ENCODE measurements at regions not wholly inside any gene's neighbourhood (a gene's known extent, or its start where the extent isn't known, plus 50 kb on each side); places are given as distances from the start of the nearest gene placed in this dataset.

DNA sequence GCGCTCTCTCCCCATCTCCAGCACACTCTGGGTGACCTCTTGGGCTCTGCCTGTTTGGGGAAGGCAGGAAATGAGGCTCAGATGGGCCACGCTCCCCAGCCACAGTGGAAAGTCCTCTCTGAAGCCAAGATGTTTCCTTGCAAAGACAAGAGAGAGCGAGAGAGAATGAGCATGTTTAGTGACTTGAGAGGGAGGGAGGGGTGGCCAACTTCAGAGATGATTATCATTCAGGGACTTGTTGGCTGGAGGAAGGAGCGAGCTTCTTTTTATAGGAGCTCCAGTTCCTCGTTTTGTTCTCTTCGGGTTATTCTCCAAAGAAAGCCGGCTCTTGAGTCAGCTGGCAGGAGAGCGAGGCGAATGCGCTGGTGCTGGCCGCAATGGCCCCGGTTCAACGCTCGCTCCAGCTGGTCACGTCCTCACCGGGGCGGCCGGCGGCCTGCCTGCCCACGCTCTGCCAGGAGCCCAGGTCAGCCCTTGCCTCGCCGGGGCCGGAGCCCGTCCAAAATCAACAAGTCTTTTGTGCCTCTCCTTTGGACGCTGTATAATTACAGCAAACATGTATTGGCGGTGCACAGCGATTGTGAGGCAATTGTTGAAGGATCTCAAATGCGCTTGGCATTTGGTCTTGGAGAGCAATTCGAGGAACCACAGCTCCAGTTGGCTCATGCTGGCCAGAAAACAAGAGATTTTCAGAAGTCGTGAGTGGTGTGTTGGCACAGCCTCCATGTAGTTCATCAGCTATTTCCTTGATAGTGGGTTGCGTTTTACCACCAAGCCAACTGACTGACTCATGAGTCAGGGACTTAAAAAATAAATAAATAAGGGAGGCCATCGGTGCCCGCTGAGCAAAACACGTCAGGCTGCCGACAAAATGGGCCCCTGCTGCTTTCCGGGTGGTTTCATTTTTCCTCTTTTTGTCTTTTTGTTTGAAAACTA, 288.6 kb downstream of the UACA start:
- in situ Hi-C loops (cut with MboI): loop anchor here (25.0 kb wide), 1 partner anchor 737 kb away; no protein-coding TSS in a partner anchor
- no TSS peak for BruUV-seq (replicated peaks)
- Histone ChIP-seq H3K9me1 (ENCODE audit: control insufficient read depth, insufficient read depth, low read length) (no peaks in the 10 kb centered on the region), H2AFZ (ENCODE audit: low read depth, low read length) (no peak overlapping the region), H3K27me3 (ENCODE audit: control insufficient read depth in 2 of 2, insufficient read depth in 2 of 2, low read length in 2 of 2) (peaks cover 30 to 70% of the 10 kb centered on the region in 2 experiments), H4K20me1 (replicated peaks; ENCODE audit: control insufficient read depth, insufficient read depth, low read length) (no peaks in the 10 kb centered on the region), H3K4me3 (no peak overlapping the region), H3K9me3 (replicated peaks; ENCODE audit: control insufficient read depth, insufficient read depth, low read depth, low read length) (no peaks in the 10 kb centered on the region), H3K79me2 (ENCODE audit: control insufficient read depth, insufficient read depth, low read length) (no peaks in the 10 kb centered on the region), H3K36me3 (ENCODE audit: control insufficient read depth, insufficient read depth, low read length) (no peaks in the 10 kb centered on the region), H3K9ac (ENCODE audit: insufficient read depth in 1 of 2, low read depth in 2 of 2, low read length in 2 of 2) (no peak overlapping the region), H3K4me2 (ENCODE audit: insufficient read depth, low read length) (no peak overlapping the region), H3K4me1 (replicated peaks in 1 of 2; ENCODE audit: control insufficient read depth in 2 of 2, insufficient read depth in 2 of 2, low read length in 2 of 2) (peaks cover 0 to 12% of the 10 kb centered on the region in 2 experiments; a peak in 3 of 5 replicates), H3K27ac (ENCODE audit: extremely low read depth, low read depth, low read length) (no peak overlapping the region)
- 12% methylated on average over 32 of the region's 36 CpGs for WGBS (ENCODE audit: insufficient coverage, low coverage, missing lambda C conversion rate)
- FAIRE-seq (no peak), ATAC-seq (no peak), DNase-seq (ENCODE audit: extremely low read depth in 1 of 4, low spot score in 3 of 4) (no peak)
- intact Hi-C loops (cut with micrococcal nuclease): no loop called here
- ChIA-PET POLR2A (interaction anchor here (0.8 to 1.8 kb wide), 3 partner anchors 8 to 368 kb away, joined by 3 to 6 read pairs (median 4); no protein-coding TSS in a partner anchor), CTCF (ENCODE audit: low intra/inter-chr PET ratio) (no interaction called here)
- TF ChIP-seq ZBTB7A (IDR thresholded peaks at IDR 0.05; ENCODE audit: borderline replicate concordance, control insufficient read depth, low read depth, low read length) (no peak), ZKSCAN3 (CRISPR knock-in tag; IDR thresholded peaks at IDR 0.05) (no peak), ZNF699 (CRISPR knock-in tag; IDR thresholded peaks at IDR 0.05; ENCODE audit: insufficient replicate concordance) (no peak), STAT5B (CRISPR knock-in tag; IDR thresholded peaks at IDR 0.05) (no peak), ZNF668 (CRISPR knock-in tag; IDR thresholded peaks at IDR 0.05) (no peak), ETV5 (CRISPR knock-in tag; IDR thresholded peaks at IDR 0.05; ENCODE audit: low read depth) (no peak), SP2 (IDR thresholded peaks at IDR 0.05; ENCODE audit: extremely low read depth, low read depth, low read length, poor library complexity, severe bottlenecking) (no peak), HMGN3 (IDR thresholded peaks at IDR 0.05; ENCODE audit: borderline replicate concordance, extremely low read depth, insufficient read length, low read depth, low read length) (no peak), ZNF436 (CRISPR knock-in tag; IDR thresholded peaks at IDR 0.05) (no peak), RBM14 (IDR thresholded peaks at IDR 0.05; ENCODE audit: borderline replicate concordance, insufficient read depth, low read depth, low read length) (no peak)
- TF ChIP-seq, protein P1, sequence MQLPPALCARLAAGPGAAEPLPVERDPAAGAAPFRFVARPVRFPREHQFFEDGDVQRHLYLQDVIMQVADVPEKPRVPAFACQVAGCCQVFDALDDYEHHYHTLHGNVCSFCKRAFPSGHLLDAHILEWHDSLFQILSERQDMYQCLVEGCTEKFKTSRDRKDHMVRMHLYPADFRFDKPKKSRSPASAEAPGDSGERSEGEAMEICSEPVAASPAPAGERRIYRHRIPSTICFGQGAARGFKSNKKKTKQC (CRISPR knock-in tag; IDR thresholded peaks at IDR 0.05): no peak
